K562 (cell line): ENCODE measurements at regions not wholly inside any gene's neighbourhood (a gene's known extent, or its start where the extent isn't known, plus 50 kb on each side); places are given as distances from the start of the nearest gene placed in this dataset.

Experiments used
- BRCA1 ChIP-seq, 2 experiments: fragments of 450-650 bp in 1 of 2; sonication (generic) in 1 of 2; formaldehyde crosslinking in 1 of 2; IDR thresholded peaks; 2 replicates each; pipeline versions ENCODE4 v1.5.0 to v1.6.1; 2017 to 2020; ENCODE audit warnings: mild to moderate bottlenecking in 1 of 2, missing genetic modification reagents in 1 of 2
- CBX1 ChIP-seq: sonication (generic); IDR thresholded peaks from 2 replicates; pipeline ENCODE4 v1.6.1; 2016; ENCODE audit warnings: antibody characterized with exemption, low read depth, mild to moderate bottlenecking
- EP300 ChIP-seq: IDR thresholded peaks from 2 replicates; pipeline ENCODE4 v1.6.1; 2012; ENCODE audit warnings: low read length, improper control_type of control experiment
- POLR2AphosphoS5 ChIP-seq: IDR thresholded peaks from 2 replicates; pipeline ENCODE4 v1.6.1; 2011; ENCODE audit warnings: mild to moderate bottlenecking, low read depth, low read length, moderate library complexity; ENCODE audit not compliant: control insufficient read depth, insufficient read depth
- TCF7L2 ChIP-seq: fragments of 150-350 bp; IDR thresholded peaks from 2 replicates; pipeline ENCODE4 v1.6.1; 2016; ENCODE audit warnings: low read depth, mild to moderate bottlenecking, low read length, moderate library complexity
- ZC3H8 ChIP-seq: fragments of 450-650 bp; IDR thresholded peaks from 2 replicates; pipeline ENCODE4 v1.6.1; 2017
- ZZZ3 ChIP-seq: fragments of 450-650 bp; IDR thresholded peaks from 2 replicates; pipeline ENCODE4 v1.6.1; 2016; ENCODE audit warnings: antibody characterized with exemption, mild to moderate bottlenecking, moderate library complexity
- TF ChIP-seq, protein P1 (sequence below), 3 experiments: IDR thresholded peaks in 2 of 3; conservative IDR thresholded peaks in 1 of 3; 2 replicates each; pipeline ENCODE4 v1.5.1; 2011 to 2012; ENCODE audit warnings: low read length in 3 of 3, mild to moderate bottlenecking in 3 of 3, control low read depth in 2 of 3, improper control_type of control experiment in 1 of 3, inconsistent platforms in 1 of 3, low read depth in 1 of 3, mixed read lengths in 1 of 3, moderate library complexity in 1 of 3; ENCODE audit not compliant: insufficient read depth in 2 of 3
- TF ChIP-seq, protein P2 (sequence below): fragments of 250-450 bp; sonication (Bioruptor Pico); IDR thresholded peaks from 2 replicates; pipeline ENCODE4 v1.8.0; 2021; ENCODE audit warnings: mild to moderate bottlenecking, moderate library complexity
- TF ChIP-seq, protein P3 (sequence below): fragments of 250-450 bp; sonication (Bioruptor Pico); IDR thresholded peaks from 2 replicates; pipeline ENCODE4 v1.8.0; 2022; ENCODE audit warnings: moderate library complexity, mild to moderate bottlenecking, inconsistent platforms
- TF ChIP-seq, protein P4 (sequence below): fragments of 250-450 bp; sonication (Bioruptor Pico); IDR thresholded peaks from 2 replicates; pipeline ENCODE4 v1.5.0; 2021
- TF ChIP-seq, protein P5 (sequence below): fragments of 450-650 bp; conservative IDR thresholded peaks from 2 replicates; pipeline ENCODE4 v1.6.1; 2016; ENCODE audit warnings: missing genetic modification characterization, low read depth, mild to moderate bottlenecking, missing compliant biosample characterization, moderate library complexity

DNA sequence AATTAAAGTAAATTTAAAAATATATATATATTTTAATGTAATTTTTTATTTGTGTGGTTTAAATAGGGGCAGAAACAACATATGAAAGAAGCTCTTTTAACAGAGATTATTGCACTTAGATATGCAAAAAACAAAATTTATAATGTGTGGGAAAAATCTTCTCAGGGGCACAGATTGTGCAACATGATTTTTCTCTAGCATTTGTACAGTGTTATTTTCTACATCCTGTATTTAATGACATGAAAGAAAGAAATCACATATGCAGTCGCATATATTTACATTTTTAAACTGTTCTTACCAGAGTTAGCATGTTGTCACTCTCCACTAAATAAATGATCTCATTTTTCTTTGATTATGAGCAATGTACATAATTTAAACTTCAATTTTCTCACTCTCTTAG lies 265.3 kb upstream of the CTNND2 start:
- TF ChIP-seq ZC3H8: no peak
- no peak for TF ChIP-seq TCF7L2
- TF ChIP-seq, protein P1, sequence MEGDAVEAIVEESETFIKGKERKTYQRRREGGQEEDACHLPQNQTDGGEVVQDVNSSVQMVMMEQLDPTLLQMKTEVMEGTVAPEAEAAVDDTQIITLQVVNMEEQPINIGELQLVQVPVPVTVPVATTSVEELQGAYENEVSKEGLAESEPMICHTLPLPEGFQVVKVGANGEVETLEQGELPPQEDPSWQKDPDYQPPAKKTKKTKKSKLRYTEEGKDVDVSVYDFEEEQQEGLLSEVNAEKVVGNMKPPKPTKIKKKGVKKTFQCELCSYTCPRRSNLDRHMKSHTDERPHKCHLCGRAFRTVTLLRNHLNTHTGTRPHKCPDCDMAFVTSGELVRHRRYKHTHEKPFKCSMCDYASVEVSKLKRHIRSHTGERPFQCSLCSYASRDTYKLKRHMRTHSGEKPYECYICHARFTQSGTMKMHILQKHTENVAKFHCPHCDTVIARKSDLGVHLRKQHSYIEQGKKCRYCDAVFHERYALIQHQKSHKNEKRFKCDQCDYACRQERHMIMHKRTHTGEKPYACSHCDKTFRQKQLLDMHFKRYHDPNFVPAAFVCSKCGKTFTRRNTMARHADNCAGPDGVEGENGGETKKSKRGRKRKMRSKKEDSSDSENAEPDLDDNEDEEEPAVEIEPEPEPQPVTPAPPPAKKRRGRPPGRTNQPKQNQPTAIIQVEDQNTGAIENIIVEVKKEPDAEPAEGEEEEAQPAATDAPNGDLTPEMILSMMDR (IDR thresholded peaks at IDR 0.05 in 2 of 3, conservative IDR thresholded peaks at IDR 0.05 in 1 of 3; ENCODE audit: insufficient read depth in 2 of 3, low read depth in 1 of 3, low read length in 3 of 3): no peak
- TF ChIP-seq, protein P2, sequence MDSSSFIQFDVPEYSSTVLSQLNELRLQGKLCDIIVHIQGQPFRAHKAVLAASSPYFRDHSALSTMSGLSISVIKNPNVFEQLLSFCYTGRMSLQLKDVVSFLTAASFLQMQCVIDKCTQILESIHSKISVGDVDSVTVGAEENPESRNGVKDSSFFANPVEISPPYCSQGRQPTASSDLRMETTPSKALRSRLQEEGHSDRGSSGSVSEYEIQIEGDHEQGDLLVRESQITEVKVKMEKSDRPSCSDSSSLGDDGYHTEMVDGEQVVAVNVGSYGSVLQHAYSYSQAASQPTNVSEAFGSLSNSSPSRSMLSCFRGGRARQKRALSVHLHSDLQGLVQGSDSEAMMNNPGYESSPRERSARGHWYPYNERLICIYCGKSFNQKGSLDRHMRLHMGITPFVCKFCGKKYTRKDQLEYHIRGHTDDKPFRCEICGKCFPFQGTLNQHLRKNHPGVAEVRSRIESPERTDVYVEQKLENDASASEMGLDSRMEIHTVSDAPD: no peak
- TF ChIP-seq EP300: no peak
- TF ChIP-seq, protein P3, sequence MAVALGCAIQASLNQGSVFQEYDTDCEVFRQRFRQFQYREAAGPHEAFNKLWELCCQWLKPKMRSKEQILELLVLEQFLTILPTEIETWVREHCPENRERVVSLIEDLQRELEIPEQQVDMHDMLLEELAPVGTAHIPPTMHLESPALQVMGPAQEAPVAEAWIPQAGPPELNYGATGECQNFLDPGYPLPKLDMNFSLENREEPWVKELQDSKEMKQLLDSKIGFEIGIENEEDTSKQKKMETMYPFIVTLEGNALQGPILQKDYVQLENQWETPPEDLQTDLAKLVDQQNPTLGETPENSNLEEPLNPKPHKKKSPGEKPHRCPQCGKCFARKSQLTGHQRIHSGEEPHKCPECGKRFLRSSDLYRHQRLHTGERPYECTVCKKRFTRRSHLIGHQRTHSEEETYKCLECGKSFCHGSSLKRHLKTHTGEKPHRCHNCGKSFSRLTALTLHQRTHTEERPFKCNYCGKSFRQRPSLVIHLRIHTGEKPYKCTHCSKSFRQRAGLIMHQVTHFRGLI (CRISPR knock-in tag): no peak
- TF ChIP-seq, protein P4, sequence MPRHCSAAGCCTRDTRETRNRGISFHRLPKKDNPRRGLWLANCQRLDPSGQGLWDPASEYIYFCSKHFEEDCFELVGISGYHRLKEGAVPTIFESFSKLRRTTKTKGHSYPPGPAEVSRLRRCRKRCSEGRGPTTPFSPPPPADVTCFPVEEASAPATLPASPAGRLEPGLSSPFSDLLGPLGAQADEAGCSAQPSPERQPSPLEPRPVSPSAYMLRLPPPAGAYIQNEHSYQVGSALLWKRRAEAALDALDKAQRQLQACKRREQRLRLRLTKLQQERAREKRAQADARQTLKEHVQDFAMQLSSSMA (CRISPR knock-in tag): no peak
- no peak for TF ChIP-seq ZZZ3
- no peak for TF ChIP-seq POLR2AphosphoS5
- no peak for TF ChIP-seq CBX1
- no peak for TF ChIP-seq BRCA1 (IDR thresholded peaks at IDR 0.05)
- TF ChIP-seq BRCA1 (CRISPR knock-in tag; IDR thresholded peaks at IDR 0.05): no peak
- TF ChIP-seq, protein P5, sequence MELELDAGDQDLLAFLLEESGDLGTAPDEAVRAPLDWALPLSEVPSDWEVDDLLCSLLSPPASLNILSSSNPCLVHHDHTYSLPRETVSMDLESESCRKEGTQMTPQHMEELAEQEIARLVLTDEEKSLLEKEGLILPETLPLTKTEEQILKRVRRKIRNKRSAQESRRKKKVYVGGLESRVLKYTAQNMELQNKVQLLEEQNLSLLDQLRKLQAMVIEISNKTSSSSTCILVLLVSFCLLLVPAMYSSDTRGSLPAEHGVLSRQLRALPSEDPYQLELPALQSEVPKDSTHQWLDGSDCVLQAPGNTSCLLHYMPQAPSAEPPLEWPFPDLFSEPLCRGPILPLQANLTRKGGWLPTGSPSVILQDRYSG (tag): no peak
